ENCODE measurements at regions not wholly inside any gene's neighbourhood (a gene's known extent, or its start where the extent isn't known, plus 50 kb on each side); places are given as distances from the start of the nearest gene placed in this dataset.

GRCh38 chr9:18379073-18379811, 94.7 kb upstream of the ADAMTSL1 start:
- FAIRE-seq = no peak
- DNase-seq (ENCODE audit: insufficient read length, low spot score) = no peak
- TF ChIP-seq PAX5 (IDR thresholded peaks at IDR 0.05; ENCODE audit: insufficient read depth, low read length, severe bottlenecking) (no peak), POU2F2 (IDR thresholded peaks at IDR 0.05; ENCODE audit: low read depth, low read length) (no peak), TAF1 (IDR thresholded peaks at IDR 0.05; ENCODE audit: low read depth, low read length) (no peak), POLR2A (IDR thresholded peaks at IDR 0.05; ENCODE audit: low read depth, low read length) (no peak), POLR2AphosphoS5 (IDR thresholded peaks at IDR 0.05; ENCODE audit: low read depth, low read length) (no peak), SPI1 (IDR thresholded peaks at IDR 0.05; ENCODE audit: low read depth, low read length) (no peak)

GRCh38 chr9:18382243-18382642, 91.7 kb upstream of the ADAMTSL1 start:
- DNase-seq (ENCODE audit: insufficient read length, low spot score) (no peak), FAIRE-seq (no peak)
- no peak for TF ChIP-seq POU2F2 (IDR thresholded peaks at IDR 0.05; ENCODE audit: low read depth, low read length)
- no peak for TF ChIP-seq POLR2A (IDR thresholded peaks at IDR 0.05; ENCODE audit: low read depth, low read length)
- no peak for TF ChIP-seq TAF1 (IDR thresholded peaks at IDR 0.05; ENCODE audit: low read depth, low read length)
- TF ChIP-seq PAX5 (IDR thresholded peaks at IDR 0.05; ENCODE audit: insufficient read depth, low read length, severe bottlenecking) = no peak
- TF ChIP-seq POLR2AphosphoS5 (IDR thresholded peaks at IDR 0.05; ENCODE audit: low read depth, low read length) = no peak
- no peak for TF ChIP-seq SPI1 (IDR thresholded peaks at IDR 0.05; ENCODE audit: low read depth, low read length)

GRCh38 chr9:18384066-18384465, 89.9 kb upstream of the ADAMTSL1 start:
- no peak for FAIRE-seq
- no peak for DNase-seq (ENCODE audit: insufficient read length, low spot score)

GRCh38 chr9:18385696-18386490, 88.1 kb upstream of the ADAMTSL1 start:
- no peak for TF ChIP-seq POLR2AphosphoS5 (IDR thresholded peaks at IDR 0.05; ENCODE audit: low read depth, low read length)
- FAIRE-seq (no peak), DNase-seq (ENCODE audit: insufficient read length, low spot score) (no peak)

More at GRCh38 chr9:18384066-18384465, 89.9 kb upstream of the ADAMTSL1 start:
- TF ChIP-seq SPI1 (IDR thresholded peaks at IDR 0.05; ENCODE audit: low read depth, low read length) (no peak), TAF1 (IDR thresholded peaks at IDR 0.05; ENCODE audit: low read depth, low read length) (no peak), POLR2A (IDR thresholded peaks at IDR 0.05; ENCODE audit: low read depth, low read length) (no peak), PAX5 (IDR thresholded peaks at IDR 0.05; ENCODE audit: insufficient read depth, low read length, severe bottlenecking) (no peak), POU2F2 (IDR thresholded peaks at IDR 0.05; ENCODE audit: low read depth, low read length) (no peak), POLR2AphosphoS5 (IDR thresholded peaks at IDR 0.05; ENCODE audit: low read depth, low read length) (no peak)

- TF ChIP-seq PAX5 (IDR thresholded peaks at IDR 0.05; ENCODE audit: insufficient read depth, low read length, severe bottlenecking) (no peak), POU2F2 (IDR thresholded peaks at IDR 0.05; ENCODE audit: low read depth, low read length) (no peak), TAF1 (IDR thresholded peaks at IDR 0.05; ENCODE audit: low read depth, low read length) (no peak)
- DNase-seq (ENCODE audit: insufficient read length, low spot score) = no peak
- FAIRE-seq = no peak
These were observed 83.6 kb upstream of the ADAMTSL1 start for GRCh38 chr9:18390393-18390792.

GRCh38 chr9:18393340-18394130, 80.4 kb upstream of the ADAMTSL1 start:
- DNase-seq (ENCODE audit: insufficient read length, low spot score) (no peak), FAIRE-seq (no peak)
- TF ChIP-seq POLR2A (IDR thresholded peaks at IDR 0.05; ENCODE audit: low read depth, low read length) (no peak), POU2F2 (IDR thresholded peaks at IDR 0.05; ENCODE audit: low read depth, low read length) (no peak), PAX5 (IDR thresholded peaks at IDR 0.05; ENCODE audit: insufficient read depth, low read length, severe bottlenecking) (no peak), SPI1 (IDR thresholded peaks at IDR 0.05; ENCODE audit: low read depth, low read length) (no peak), TAF1 (IDR thresholded peaks at IDR 0.05; ENCODE audit: low read depth, low read length) (no peak), POLR2AphosphoS5 (IDR thresholded peaks at IDR 0.05; ENCODE audit: low read depth, low read length) (no peak)

- FAIRE-seq = no peak
- TF ChIP-seq SPI1 (IDR thresholded peaks at IDR 0.05; ENCODE audit: low read depth, low read length) (no peak), POU2F2 (IDR thresholded peaks at IDR 0.05; ENCODE audit: low read depth, low read length) (no peak), POLR2AphosphoS5 (IDR thresholded peaks at IDR 0.05; ENCODE audit: low read depth, low read length) (no peak), PAX5 (IDR thresholded peaks at IDR 0.05; ENCODE audit: insufficient read depth, low read length, severe bottlenecking) (no peak), TAF1 (IDR thresholded peaks at IDR 0.05; ENCODE audit: low read depth, low read length) (no peak), POLR2A (IDR thresholded peaks at IDR 0.05; ENCODE audit: low read depth, low read length) (no peak)
- DNase-seq (ENCODE audit: insufficient read length, low spot score) = no peak
These were observed 79.1 kb upstream of the ADAMTSL1 start for GRCh38 chr9:18394847-18395351.

- no peak for FAIRE-seq
- DNase-seq (ENCODE audit: insufficient read length, low spot score) = no peak
- TF ChIP-seq POLR2A (IDR thresholded peaks at IDR 0.05; ENCODE audit: low read depth, low read length) (no peak), PAX5 (IDR thresholded peaks at IDR 0.05; ENCODE audit: insufficient read depth, low read length, severe bottlenecking) (no peak), POU2F2 (IDR thresholded peaks at IDR 0.05; ENCODE audit: low read depth, low read length) (no peak), POLR2AphosphoS5 (IDR thresholded peaks at IDR 0.05; ENCODE audit: low read depth, low read length) (no peak)
These were observed 77.7 kb upstream of the ADAMTSL1 start for GRCh38 chr9:18396102-18396728.

GRCh38 chr9:18397076-18397475, 76.9 kb upstream of the ADAMTSL1 start:
- FAIRE-seq (no peak), DNase-seq (ENCODE audit: insufficient read length, low spot score) (no peak)
- no peak for TF ChIP-seq POLR2A (IDR thresholded peaks at IDR 0.05; ENCODE audit: low read depth, low read length)
- TF ChIP-seq SPI1 (IDR thresholded peaks at IDR 0.05; ENCODE audit: low read depth, low read length) = no peak
